ENCODE measurements at regions not wholly inside any gene's neighbourhood (a gene's known extent, or its start where the extent isn't known, plus 50 kb on each side); places are given as distances from the start of the nearest gene placed in this dataset.

DNA sequence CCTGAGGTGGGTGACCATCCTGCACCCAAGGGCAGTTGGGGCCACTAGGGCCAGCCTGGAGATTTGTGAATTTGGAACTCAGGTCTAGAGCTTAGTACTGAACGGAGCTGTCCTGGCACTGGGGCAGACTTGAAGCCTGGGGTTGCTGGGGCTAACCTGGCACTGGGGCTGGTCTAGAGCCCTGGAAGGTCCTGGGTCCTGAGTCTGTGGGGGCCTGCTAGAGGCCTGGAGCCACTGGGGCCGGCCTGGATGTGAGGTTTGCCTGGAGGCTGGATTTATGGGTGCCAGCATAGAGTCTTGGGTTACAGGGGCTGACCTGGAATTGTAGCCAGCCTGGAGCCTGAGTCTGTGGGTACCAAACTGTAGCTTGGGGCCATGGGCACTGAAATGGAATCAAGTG, 1216.9 kb downstream of the CDH11 start:
- TF ChIP-seq, protein P1, sequence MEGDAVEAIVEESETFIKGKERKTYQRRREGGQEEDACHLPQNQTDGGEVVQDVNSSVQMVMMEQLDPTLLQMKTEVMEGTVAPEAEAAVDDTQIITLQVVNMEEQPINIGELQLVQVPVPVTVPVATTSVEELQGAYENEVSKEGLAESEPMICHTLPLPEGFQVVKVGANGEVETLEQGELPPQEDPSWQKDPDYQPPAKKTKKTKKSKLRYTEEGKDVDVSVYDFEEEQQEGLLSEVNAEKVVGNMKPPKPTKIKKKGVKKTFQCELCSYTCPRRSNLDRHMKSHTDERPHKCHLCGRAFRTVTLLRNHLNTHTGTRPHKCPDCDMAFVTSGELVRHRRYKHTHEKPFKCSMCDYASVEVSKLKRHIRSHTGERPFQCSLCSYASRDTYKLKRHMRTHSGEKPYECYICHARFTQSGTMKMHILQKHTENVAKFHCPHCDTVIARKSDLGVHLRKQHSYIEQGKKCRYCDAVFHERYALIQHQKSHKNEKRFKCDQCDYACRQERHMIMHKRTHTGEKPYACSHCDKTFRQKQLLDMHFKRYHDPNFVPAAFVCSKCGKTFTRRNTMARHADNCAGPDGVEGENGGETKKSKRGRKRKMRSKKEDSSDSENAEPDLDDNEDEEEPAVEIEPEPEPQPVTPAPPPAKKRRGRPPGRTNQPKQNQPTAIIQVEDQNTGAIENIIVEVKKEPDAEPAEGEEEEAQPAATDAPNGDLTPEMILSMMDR (IDR thresholded peaks at IDR 0.05): no peak
- TF ChIP-seq POLR2A (IDR thresholded peaks at IDR 0.05) (no peak), POLR2AphosphoS5 (IDR thresholded peaks at IDR 0.05) (no peak)

Data from prostate gland (tissue), 2 donors.